Activated T-helper 2 cell treated with anti-CD3 and anti-CD28 coated beads, Interferon-gamma antibody, Interleukin-2, Interleukin-4, amounts not matched to agents 10 μg/mL and 5 μg/mL and 100 μg/mL, durations not matched to agents 14 hours and 24 hours and 36 hours (primary cell): ENCODE measurements at regions not wholly inside any gene's neighbourhood (a gene's known extent, or its start where the extent isn't known, plus 50 kb on each side); places are given as distances from the start of the nearest gene placed in this dataset.

ENCODE experiments used
- DNase-seq: peaks from one replicate; pipeline ENCODE4 v3.0.0; 2021; ENCODE audit warnings: low spot score
- H3K27ac Mint-ChIP-seq: one replicate; pipeline ENCODE4 v1.8.0; 2021; ENCODE audit warnings: mixed read lengths
- H3K27me3 Mint-ChIP-seq: one replicate; pipeline ENCODE4 v1.8.0; 2021; ENCODE audit warnings: low read depth, mixed read lengths
- H3K36me3 Mint-ChIP-seq: one replicate; pipeline ENCODE4 v1.8.0; 2021; ENCODE audit warnings: low read depth, mixed read lengths
- H3K4me1 Mint-ChIP-seq: one replicate; pipeline ENCODE4 v1.8.0; 2021; ENCODE audit warnings: low read depth, mixed read lengths
- H3K4me3 Mint-ChIP-seq: one replicate; pipeline ENCODE4 v1.8.0; 2021; ENCODE audit warnings: low read depth, mild to moderate bottlenecking, moderate library complexity, mixed read lengths
- H3K9me3 Mint-ChIP-seq: one replicate; pipeline ENCODE4 v1.8.0; 2021; ENCODE audit warnings: mixed read lengths
- intact Hi-C: fragments of 100-400 bp; cut with micrococcal nuclease; formaldehyde crosslinking; loops from one replicate; pipeline ENCODE4 v1.15.1; 2023

- peaks cover 20% of the 10 kb centered on the region for H3K27me3 Mint-ChIP-seq
These were observed 123.2 kb upstream of the CYP1B1 start for GRCh38 chr2:38199127-38199526.

GRCh38 chr2:38194751-38195150, 118.8 kb upstream of the CYP1B1 start:
- no peaks in the 10 kb centered on the region for H3K36me3 Mint-ChIP-seq
- peaks cover 3% of the 10 kb centered on the region for H3K4me1 Mint-ChIP-seq
- H3K27me3 Mint-ChIP-seq: peaks cover 3% of the 10 kb centered on the region
- no peak for DNase-seq
- no peak overlapping the region for H3K4me3 Mint-ChIP-seq
- intact Hi-C loops: no loop called here
- H3K9me3 Mint-ChIP-seq: no peaks in the 10 kb centered on the region
- no peak overlapping the region for H3K27ac Mint-ChIP-seq

More at GRCh38 chr2:38199127-38199526, 123.2 kb upstream of the CYP1B1 start:
- no peak for DNase-seq
- Mint-ChIP-seq H3K9me3 (no peaks in the 10 kb centered on the region), H3K4me1 (no peaks in the 10 kb centered on the region), H3K4me3 (no peak overlapping the region), H3K36me3 (no peaks in the 10 kb centered on the region), H3K27ac (no peak overlapping the region)
- intact Hi-C loops: no loop called here

GRCh38 chr2:38192976-38193375, 117.0 kb upstream of the CYP1B1 start:
- Mint-ChIP-seq H3K36me3 (no peaks in the 10 kb centered on the region), H3K27me3 (peaks cover 6% of the 10 kb centered on the region), H3K27ac (no peak overlapping the region), H3K9me3 (no peaks in the 10 kb centered on the region), H3K4me3 (no peak overlapping the region), H3K4me1 (peaks cover 3% of the 10 kb centered on the region)
- DNase-seq: no peak
- intact Hi-C loops: no loop called here

- no peaks in the 10 kb centered on the region for H3K36me3 Mint-ChIP-seq
- no peak overlapping the region for H3K27ac Mint-ChIP-seq
- H3K27me3 Mint-ChIP-seq: peaks cover 6% of the 10 kb centered on the region
- DNase-seq: no peak
- no peak overlapping the region for H3K4me3 Mint-ChIP-seq
- intact Hi-C loops: no loop called here
- peaks cover 3% of the 10 kb centered on the region for H3K4me1 Mint-ChIP-seq
- no peaks in the 10 kb centered on the region for H3K9me3 Mint-ChIP-seq
These were observed 116.1 kb upstream of the CYP1B1 start for GRCh38 chr2:38192046-38192445.

GRCh38 chr2:38191516-38191915, 115.6 kb upstream of the CYP1B1 start:
- H3K27ac Mint-ChIP-seq: no peak overlapping the region
- H3K27me3 Mint-ChIP-seq: peaks cover 6% of the 10 kb centered on the region
- DNase-seq: no peak
- H3K9me3 Mint-ChIP-seq: no peaks in the 10 kb centered on the region
- H3K4me3 Mint-ChIP-seq: no peak overlapping the region
- H3K36me3 Mint-ChIP-seq: no peaks in the 10 kb centered on the region
- peaks cover 3% of the 10 kb centered on the region for H3K4me1 Mint-ChIP-seq
- intact Hi-C loops: no loop called here

- intact Hi-C loops: no loop called here
- no peak for DNase-seq
- H3K4me3 Mint-ChIP-seq: no peak overlapping the region
- H3K36me3 Mint-ChIP-seq: no peaks in the 10 kb centered on the region
- H3K9me3 Mint-ChIP-seq: no peaks in the 10 kb centered on the region
- H3K27ac Mint-ChIP-seq: no peak overlapping the region
- peaks cover 3% of the 10 kb centered on the region for H3K4me1 Mint-ChIP-seq
- peaks cover 3% of the 10 kb centered on the region for H3K27me3 Mint-ChIP-seq
These were observed 114.7 kb upstream of the CYP1B1 start for GRCh38 chr2:38190542-38191218.

GRCh38 chr2:38187541-38188011, 111.6 kb upstream of the CYP1B1 start:
- Mint-ChIP-seq H3K27ac (no peak overlapping the region), H3K9me3 (no peaks in the 10 kb centered on the region), H3K27me3 (peaks cover 3% of the 10 kb centered on the region), H3K36me3 (no peaks in the 10 kb centered on the region), H3K4me1 (peaks cover 12% of the 10 kb centered on the region), H3K4me3 (no peak overlapping the region)
- intact Hi-C loops: no loop called here
- DNase-seq: no peak

GRCh38 chr2:38185012-38185491, 109.1 kb upstream of the CYP1B1 start:
- Mint-ChIP-seq H3K9me3 (no peaks in the 10 kb centered on the region), H3K4me3 (no peak overlapping the region), H3K4me1 (peaks cover 8% of the 10 kb centered on the region), H3K27me3 (peaks cover 6% of the 10 kb centered on the region), H3K27ac (no peak overlapping the region), H3K36me3 (no peaks in the 10 kb centered on the region)
- intact Hi-C loops: no loop called here
- no peak for DNase-seq

- intact Hi-C loops: no loop called here
- Mint-ChIP-seq H3K36me3 (no peaks in the 10 kb centered on the region), H3K27ac (no peak overlapping the region), H3K4me1 (peaks cover 8% of the 10 kb centered on the region), H3K9me3 (no peaks in the 10 kb centered on the region), H3K4me3 (no peak overlapping the region), H3K27me3 (peaks cover 13% of the 10 kb centered on the region)
- DNase-seq: no peak
These were observed 106.6 kb upstream of the CYP1B1 start for GRCh38 chr2:38182492-38183003.

GRCh38 chr2:38181806-38182491, 106.0 kb upstream of the CYP1B1 start:
- Mint-ChIP-seq H3K4me1 (peaks cover 8% of the 10 kb centered on the region), H3K9me3 (no peaks in the 10 kb centered on the region), H3K27me3 (peaks cover 13% of the 10 kb centered on the region), H3K36me3 (no peaks in the 10 kb centered on the region), H3K27ac (no peak overlapping the region), H3K4me3 (no peak overlapping the region)
- intact Hi-C loops: no loop called here
- no peak for DNase-seq

- peaks cover 13% of the 10 kb centered on the region for H3K27me3 Mint-ChIP-seq
- H3K9me3 Mint-ChIP-seq: no peaks in the 10 kb centered on the region
- no peaks in the 10 kb centered on the region for H3K36me3 Mint-ChIP-seq
- DNase-seq: no peak
- H3K4me1 Mint-ChIP-seq: peaks cover 8% of the 10 kb centered on the region
- H3K4me3 Mint-ChIP-seq: no peak overlapping the region
- no peak overlapping the region for H3K27ac Mint-ChIP-seq
- intact Hi-C loops: no loop called here
These were observed 104.8 kb upstream of the CYP1B1 start for GRCh38 chr2:38180754-38181153.

- Mint-ChIP-seq H3K4me3 (no peak overlapping the region), H3K36me3 (no peaks in the 10 kb centered on the region), H3K27me3 (peaks cover 25% of the 10 kb centered on the region), H3K4me1 (peaks cover 2% of the 10 kb centered on the region), H3K27ac (no peak overlapping the region), H3K9me3 (no peaks in the 10 kb centered on the region)
- intact Hi-C loops: no loop called here
- DNase-seq: no peak
These were observed 102.8 kb upstream of the CYP1B1 start for GRCh38 chr2:38178556-38179419.
